HG03342 (cell line): ENCODE measurements at regions not wholly inside any gene's neighbourhood (a gene's known extent, or its start where the extent isn't known, plus 50 kb on each side); places are given as distances from the start of the nearest gene placed in this dataset.

Experiments
- ATAC-seq: cut with Tn5 transposase; IDR thresholded peaks from one replicate; pipeline ENCODE4 v1.9.1; 2021; ENCODE audit warnings: mild to moderate bottlenecking, moderate library complexity; ENCODE audit not compliant: unreplicated experiment

DNA sequence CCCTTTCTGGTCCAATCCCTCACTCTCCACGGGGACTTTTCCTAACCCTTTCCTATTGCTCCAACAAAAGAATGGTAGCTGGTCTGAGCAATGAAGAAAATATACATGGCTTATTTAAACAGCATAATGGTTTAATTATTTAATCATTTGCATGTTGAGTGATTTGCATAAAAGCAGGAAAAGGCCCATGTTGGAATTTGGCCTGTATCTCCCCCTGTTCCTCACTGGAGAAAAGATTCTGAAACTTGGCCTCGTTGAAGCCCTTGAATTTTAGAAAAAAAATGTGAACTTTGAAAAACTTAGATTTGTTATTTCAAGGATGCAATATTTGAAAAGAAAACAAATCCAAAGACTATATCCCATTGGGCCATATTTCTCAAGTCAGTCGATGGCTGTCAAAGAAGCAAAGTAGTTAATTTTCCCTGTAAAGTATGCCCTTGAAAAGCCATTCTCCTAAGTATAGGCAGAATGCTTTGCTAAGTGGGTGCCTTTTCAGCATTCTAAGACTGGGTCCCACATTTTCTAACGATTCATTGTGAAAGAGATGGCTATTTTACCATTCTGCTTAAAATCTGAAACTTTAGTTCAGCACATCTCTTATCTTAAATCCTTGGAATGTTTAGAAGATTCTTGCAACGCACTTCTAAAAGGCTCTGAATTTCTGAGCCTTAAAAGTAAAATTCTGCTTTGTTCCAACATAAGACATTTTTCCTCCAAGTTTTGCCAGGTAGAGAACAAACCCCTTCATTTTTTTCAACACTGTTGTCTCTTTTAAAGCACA is 428.8 kb downstream of the ARHGEF28 start:
- ATAC-seq = no peak

DNA sequence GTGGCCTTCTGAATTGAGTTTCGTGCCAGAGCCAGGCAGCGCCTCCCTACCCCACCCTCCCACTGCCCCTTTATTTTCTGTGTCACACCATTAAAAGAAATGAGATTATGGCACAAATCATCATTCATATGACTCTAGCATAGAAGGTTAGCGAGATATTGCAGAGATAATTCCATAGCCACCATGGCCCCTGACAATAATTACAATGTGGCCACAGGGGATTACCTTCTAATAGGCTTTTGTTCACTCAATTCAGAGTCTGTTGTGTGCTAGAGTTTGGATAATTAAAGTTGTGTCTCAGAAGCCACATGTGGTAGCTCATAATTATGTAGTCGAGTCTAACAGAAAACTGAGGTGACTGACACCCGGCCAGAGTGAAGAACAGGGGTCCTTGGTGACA is 428.1 kb downstream of the ARHGEF28 start:
- no peak for ATAC-seq

DNA sequence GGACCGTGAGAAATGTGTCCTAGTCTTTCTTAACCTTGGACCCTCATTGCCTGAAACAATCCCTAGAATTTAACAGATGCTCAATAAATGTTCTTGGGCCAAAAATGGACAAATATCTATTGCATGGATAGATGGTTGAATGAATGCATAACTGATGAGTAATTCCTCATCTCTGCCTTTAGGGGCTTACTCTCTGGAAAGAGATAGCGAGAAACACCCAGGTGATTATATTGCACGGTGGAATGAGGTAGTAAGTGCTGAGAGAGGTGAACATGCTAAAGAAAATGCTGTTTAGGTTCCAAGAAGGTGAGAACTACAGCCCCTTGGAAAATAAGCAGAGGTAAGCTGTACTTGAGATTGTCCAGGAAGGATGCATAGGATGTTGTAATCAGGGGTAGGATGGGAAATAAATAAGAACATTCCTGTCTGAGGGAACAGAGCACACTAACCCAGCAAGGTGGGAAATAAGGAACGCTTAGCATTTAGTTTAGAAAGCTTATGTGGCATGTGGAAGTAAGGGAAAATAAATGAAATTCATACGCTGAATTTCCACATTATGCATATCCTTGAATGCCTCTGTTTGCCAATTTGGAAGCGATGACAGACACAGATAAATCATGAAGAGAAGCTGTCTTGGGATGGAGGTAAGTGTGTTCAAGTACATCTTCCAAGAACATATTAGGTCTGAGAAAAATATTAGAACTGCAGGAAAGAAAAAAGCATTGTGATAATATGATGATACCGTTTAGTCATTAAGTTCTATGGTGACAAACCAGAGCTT is 426.6 kb downstream of the ARHGEF28 start:
- no peak for ATAC-seq

DNA sequence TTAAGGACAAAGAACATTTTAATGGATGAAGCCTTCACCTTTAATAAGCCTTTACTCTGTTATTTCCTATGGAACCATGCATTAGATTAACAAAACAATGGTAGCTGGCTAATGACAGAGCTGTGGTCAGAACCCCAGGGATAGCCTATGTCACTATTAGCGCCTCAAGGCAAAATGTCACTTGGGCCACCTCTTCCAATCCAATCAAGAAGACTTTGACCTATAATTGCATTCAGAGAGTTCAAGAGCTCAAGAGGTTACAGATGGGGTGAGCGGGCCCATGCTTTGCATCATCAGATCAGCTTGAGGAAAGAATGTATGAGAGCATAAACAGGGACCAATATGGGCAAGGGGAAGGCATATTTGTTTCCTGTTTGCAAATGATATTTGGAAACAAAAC is 425.1 kb downstream of the ARHGEF28 start:
- ATAC-seq = no peak

DNA sequence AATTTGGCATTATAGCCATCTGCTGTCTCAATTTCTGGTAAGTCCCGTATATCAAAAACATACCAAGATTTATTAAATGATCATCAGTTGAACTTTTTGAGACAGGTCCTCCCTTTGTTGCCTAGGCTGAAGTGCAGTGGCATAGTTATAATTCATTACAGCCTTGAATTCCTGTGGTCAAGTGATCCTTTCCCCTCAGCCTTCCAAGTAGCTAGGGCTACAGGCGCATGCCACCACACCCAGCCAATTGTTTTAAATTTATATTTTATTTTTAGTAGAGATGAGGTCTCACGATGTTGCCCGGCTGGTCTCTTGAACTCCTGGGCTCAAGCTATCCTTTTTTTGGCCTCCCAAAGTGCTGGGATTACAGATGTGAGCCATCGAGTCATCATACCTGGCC is 418.9 kb downstream of the ARHGEF28 start:
- no peak for ATAC-seq

DNA sequence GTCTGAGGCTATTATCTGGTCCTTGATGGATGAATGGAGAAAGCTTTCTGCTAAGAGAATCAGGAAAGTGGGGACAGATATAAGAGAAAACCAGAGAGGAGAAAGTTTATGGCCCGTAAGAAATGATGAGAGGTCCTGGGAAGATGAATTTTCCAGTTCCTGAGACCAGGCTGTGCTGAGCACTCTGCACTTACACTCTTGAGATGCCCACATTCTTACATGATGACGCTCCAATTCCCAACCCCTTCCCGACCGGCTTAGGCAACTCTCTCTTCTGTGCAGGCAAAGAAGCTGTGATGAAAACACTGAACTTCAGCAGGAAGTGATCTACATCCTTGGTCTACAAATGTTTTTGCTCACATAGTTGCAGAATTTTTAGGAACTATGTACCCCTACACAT is 417.0 kb downstream of the ARHGEF28 start:
- no peak for ATAC-seq

DNA sequence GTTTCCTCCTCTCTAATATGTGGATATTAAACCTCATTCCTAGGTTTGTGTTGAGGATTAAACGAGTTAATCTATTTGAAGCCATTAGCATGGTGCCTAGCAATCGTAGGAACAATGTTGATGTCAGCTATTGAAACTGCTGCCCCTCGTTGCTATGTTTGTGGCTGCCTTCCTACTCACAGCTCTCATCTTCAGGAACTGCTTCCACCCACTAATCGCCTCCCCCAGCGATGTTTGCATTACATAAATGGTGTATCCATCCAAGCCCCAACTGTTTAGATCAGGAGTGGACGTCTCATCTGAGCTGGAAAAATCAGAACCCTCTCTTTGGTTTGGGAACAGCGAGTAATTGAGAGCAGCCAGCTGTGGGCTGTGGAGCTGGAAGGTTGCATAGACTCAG is 416.6 kb downstream of the ARHGEF28 start:
- ATAC-seq = no peak

DNA sequence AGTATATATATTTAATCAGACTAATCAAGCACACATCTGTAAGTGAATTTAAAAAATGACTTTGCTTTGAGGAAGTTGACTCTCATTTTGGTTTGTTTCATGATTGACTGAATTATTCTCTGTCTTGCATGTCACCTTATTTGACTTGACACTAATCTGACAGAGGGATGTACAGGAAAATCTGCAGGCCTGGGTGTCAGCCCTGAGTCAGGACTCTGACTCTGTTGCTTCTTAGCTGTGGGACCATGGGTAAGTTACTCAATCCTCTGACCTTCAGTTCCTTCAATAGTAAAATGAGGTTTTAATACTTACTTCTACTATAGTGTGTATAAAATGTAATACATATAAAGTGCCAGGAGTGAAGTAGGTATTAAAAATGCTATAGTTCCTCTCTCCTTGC is 415.9 kb downstream of the ARHGEF28 start:
- ATAC-seq = no peak

DNA sequence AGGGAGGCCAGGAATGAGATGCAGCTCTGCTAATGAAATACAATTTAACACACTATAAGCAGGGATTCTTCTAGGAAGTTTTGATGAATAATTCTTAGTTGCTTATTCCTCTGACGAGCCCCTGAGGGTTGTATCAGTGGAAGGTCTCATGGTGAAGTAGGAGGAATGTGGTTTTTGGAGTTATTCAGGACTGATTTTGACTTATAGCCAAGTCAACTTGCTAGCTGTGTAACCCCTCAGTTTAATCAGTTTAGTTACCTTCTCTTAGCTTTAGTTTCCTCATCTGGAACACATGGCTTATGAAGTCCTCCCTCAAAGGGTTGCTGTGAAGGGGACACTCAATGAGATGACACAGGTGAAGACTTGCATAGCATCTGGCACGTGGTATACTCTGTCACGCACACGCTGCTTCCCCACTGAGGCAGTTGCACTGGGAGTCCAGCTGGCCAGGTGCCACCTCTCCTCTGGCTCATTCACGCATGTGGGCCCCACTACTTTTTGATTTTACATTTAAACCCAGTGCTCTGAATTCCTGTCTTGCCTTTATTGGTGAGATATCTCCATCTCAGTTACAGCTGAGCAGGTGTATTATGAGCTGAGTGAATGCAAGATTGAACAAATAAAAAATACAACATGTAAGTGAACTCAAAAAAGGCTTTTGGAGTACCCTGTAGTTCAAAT is 415.0 kb downstream of the ARHGEF28 start:
- ATAC-seq = no peak

DNA sequence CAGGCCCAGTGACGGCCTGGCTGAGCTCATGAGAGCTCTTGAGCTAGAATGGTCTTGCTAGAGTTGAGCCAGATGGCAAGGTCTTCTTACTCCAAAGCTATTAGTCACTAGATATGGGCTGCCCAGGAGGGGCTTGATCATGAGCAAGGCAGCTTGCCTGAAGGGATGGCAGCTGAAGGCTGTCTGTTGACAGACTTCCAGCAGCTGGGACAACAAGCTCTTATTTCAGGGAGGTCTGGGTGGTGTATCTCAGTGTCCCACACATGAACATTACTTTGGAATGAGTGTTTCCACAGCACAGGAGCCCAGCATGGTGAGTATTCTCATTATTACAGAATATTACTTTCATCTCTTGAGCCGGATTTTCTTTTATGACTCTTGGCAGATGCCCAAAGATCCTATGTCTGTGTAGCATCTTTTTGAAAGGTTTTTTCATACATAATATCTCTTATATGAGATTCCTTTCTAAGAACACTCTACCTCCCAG is 414.1 kb downstream of the ARHGEF28 start:
- ATAC-seq = no peak

DNA sequence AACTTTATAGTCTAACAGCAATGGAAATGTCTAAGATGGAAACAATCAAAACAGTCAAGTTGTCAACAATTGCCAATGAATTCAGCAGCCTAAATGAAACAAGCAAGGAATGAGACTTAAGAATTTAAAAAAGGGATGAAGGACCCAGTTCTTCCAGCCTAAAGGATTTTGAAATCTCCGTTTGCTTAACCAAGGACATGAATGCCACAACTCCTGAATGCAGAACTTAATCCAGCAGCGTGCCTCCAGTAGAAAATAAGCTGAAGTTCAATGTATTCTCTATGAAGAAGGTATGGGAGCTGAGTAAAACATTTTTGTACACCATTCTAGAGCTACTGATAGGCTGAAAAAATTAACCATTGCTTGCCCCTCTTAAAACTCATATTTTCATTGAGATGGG is 411.3 kb downstream of the ARHGEF28 start:
- no peak for ATAC-seq

DNA sequence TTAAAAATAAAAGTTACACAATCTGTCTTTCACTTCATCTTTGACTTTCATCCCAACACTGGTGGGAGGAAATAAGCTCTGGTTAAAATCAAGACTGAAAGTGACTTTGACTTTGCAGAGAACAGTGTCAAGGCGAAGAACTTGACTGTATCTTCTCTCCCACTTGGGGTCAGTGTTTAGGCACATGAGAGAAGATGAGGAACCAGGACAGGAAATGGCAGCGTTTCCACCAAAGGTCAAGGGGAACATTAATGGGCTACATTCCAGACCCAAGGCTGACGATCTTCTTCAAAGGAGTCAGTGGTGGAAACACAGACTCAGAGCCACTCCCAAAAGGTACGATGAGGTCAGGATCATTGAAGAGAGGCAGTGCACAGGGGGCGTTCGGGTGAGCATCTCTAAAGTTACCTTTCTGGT is 409.5 kb downstream of the ARHGEF28 start:
- peak; percentile 59 for ATAC-seq

DNA sequence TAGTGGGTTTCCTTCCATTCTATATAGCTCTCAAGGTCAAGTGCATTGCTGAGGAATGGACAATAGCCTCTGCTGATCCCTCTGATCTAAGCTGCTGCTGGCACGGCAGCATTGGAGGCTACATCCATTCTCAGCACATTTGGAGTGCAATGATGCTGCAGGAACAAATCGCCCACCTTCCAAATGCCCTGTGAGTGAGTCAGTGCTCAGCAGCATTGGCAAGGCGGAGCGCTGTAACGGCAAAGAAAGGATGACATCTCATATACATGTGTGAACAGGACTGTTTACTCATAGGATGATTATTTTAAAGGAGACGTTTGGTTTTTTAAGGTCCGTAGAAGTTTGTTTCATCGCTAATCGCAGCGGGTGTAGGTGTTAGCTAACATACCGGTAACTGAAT is 408.7 kb downstream of the ARHGEF28 start:
- ATAC-seq = no peak

DNA sequence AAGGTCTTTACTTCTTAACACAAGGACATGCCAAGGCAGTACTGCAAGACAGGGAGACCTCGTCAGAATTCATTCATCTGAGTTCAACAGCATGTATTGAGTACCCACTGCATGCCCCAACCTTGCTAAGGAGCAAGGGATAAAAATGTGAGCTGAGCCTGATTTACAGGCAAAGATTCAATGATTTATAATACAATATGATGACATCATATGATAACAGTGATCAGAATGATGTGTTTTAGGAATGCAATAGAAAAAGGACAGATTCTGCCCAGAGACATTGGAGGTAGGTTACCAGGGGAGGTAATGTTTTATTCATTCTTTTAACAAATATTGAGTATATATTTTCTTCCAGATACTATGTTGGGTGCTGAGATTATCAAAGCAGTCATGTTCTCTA is 406.6 kb downstream of the ARHGEF28 start:
- ATAC-seq = no peak

DNA sequence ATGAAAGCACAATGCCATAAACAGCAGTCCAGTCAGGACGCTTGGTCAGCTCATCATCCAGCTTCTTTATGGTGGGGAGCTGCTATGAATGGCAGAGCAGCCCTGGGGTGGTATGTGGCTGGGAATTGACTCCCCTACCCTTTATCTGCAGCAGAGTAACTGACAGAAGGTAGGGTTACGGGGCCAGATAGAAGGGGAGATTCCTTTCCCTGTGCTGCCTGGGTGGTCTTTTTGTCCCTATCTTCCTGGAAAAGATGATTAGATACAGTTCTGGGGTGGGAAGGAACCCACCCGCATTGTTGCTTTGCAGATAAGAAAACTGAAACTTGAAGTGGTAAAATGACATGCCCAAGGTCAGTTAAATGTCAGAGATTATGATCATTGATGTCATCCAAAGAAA is 405.5 kb downstream of the ARHGEF28 start:
- no peak for ATAC-seq

DNA sequence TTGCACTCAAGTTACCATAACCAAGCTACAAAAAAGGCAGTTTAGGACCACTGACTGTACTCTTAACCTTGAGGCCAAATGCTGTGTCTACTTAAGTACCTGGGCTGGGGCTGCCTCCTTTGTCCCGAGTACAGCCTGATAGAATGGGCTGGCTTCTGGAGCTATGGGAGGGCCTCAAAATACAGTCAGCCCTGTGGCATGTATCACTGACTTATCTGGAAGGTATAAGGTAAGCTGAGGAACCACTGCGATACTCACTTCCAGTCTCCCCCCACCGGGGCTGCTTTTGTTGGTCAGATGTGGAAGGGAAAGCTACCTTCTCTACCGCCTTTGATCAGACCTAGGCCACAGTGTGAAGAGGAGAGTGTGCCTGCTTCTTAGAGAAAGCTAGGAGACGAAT is 404.8 kb downstream of the ARHGEF28 start:
- no peak for ATAC-seq

DNA sequence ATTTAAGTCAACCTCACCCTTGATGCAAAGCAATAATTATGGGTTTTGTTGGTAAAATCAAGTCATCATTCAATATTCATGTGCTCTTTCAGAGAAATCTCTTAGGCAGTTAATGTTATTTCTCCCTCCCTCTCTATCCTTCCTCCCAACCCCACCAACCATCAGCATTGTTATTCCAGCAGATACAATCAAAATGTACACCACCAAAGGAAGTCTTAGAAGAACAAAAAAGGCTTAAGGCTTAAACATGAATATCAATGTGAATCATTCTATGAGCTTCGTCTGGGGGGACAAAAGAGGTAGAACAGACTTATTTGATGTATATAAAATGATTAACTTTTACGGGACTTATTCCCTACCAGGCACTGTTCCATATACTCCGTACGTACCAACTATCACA is 404.4 kb downstream of the ARHGEF28 start:
- no peak for ATAC-seq

DNA sequence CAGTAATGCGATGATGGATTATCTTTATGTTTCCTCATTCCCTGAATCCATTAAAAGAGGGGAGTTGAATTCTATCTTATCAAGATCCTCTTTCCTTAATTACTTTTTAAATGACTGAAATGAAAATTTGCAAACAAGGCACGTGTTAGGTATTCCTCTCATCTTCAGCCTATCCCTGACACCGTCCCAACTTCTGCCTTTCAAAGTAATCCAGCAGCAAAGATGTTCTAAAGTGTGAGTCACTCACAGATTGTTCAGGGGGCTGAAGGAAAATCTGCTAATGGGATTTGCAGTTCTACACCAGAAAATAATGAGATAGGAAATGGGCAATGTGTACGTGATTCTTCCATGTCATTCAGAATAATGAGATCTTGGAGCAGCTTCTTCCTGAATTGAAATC is 403.0 kb downstream of the ARHGEF28 start:
- ATAC-seq = no peak

DNA sequence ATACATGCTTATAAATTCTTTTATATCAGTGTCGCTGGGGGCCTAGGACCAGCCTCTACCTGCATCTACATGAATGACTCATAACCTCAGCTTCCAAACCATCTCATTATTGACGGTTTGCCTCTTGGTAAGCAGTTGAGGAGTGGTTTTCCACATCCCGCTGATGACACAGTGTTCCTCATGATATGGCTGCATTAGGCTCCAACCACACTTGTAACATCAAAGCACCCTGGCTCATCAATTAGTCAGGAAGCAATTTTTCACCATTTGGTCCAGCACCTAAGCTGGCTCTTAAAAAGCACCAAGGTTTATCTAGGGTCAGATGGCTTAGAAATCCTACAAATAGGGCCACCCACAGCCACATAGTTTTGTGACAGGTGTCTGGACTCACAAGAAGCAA is 402.4 kb downstream of the ARHGEF28 start:
- no peak for ATAC-seq

DNA sequence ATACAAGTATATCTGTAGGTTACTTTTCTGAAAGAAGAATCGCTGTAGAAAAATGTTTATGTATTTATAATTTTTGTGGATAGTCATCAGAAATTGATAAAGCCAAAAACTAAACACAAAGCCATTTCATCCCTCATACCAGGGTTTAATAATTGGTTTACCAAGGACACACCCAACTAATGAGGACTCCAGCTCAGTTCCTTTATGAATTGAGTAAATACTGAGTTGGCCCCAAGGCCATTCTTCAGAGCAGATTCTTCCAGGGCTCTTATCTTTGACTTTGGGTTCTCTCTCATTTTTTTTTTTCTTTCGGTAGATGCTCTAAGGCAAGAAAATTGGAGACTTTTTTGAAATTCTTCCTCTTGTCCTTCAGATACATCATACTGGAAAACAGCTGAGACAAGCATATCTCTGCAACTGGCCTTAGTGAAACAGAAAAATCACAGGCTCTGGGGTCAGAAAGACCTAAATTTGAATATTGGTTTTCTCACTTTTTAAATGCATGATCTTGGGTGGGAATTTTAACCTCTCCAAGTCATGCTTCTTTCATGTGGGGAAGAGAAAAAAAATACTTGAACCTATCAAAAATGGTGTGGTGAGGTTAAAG is 401.8 kb downstream of the ARHGEF28 start:
- ATAC-seq = no peak

DNA sequence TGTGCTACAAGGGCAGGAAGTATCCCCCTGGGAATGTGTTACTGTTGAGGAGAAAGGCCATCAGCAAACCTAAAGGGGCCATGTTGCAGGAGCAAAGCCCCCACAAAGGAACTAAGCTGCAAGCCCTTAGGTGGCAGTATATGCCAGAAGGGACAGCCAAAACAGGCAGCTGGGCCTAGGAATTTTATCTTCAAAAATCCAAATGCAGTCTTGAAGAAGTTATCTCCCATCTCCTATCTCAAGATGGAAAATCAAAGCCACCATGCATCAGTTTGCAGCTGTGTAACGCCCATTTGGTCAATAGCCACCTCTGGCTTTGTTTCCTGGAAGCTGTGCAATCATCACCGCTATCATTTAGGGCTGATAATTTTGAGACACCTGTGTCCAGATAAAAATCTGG is 400.3 kb downstream of the ARHGEF28 start:
- ATAC-seq = no peak
